HG02588 (cell line): ENCODE measurements at regions not wholly inside any gene's neighbourhood (a gene's known extent, or its start where the extent isn't known, plus 50 kb on each side); places are given as distances from the start of the nearest gene placed in this dataset.
"Not testable (repeated sequence)": the region's sequence is repeated elsewhere in the genome, so short reads cannot be mapped to it uniquely, and the experiment has no call there.

Source experiments
- ATAC-seq: cut with Tn5 transposase; IDR thresholded peaks from one replicate; pipeline ENCODE4 v1.9.1; 2021; ENCODE audit warnings: mild to moderate bottlenecking, moderate library complexity; ENCODE audit not compliant: unreplicated experiment

DNA sequence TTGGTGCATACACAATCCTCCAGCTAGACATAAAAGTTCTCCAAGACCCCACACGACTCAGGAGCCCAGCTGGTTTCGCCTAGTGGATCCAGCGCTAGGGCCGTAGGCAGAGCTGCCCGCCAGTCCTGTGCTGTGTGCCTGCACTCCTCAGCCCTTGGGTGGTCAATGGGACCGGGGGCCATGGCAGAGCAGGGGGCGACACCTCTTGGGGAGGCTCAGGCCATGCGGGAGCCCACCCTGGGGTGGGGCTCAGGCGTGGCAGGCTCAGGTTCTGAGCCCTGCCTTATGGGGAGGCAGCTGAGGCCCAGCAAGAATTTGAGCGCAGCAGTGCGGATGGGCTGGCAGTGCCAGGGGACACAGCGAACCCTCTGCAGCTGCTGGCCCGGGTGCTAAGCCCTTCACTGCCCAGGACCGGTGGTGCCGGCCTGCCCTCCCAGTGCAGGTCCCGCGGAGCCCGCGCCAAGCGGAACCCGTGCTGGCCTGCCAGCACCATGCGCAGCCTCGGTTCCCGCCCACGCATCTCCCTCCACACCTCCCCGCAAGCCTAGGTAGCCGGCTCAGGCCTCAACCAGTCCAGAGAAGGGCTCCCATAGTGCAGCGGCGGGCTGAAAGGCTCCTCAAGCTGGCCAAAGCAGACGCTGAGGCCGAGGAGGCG, 1566.6 kb upstream of the SLC39A10 start:
- no peak for ATAC-seq

DNA sequence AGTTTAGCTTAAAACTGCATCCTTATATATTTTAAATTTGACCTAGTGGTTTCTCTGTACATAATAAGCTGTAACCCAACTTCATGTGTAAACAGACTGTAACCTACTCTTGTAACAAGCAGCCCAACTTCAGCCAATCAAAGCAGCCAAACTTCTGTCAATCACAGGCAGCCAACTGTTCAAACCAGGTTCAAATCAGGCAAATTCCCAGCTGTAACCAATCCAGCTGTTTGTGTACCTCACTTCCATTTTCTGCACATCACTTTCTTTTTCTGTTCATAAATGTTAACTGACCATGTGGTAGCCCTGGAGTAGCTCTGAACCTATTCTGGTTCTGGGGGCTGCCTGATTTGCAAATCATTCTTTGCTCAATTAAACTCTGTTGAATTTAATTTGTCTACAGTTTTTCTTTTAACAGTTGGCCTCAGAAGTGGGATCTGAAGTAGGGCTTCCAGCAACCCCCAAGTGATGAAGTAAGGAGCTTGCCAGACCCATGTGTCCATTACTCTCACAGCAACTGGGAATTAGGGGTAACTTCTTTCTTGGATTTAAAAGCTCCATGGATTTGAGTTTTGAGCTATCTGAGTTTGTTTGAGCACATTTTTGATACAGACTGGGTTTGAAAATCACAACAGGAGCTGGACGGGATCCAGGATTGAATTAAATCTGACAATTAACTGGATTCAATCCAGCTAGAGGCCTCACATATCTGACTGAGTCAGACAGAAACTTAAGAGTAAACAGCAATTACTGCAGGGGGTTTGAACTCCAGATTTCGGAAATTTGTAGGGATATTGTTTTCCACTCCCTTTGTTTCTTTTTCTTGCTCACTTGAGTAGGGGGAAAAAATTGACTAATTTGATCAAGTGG, 1569.7 kb upstream of the SLC39A10 start:
- ATAC-seq: no peak

DNA sequence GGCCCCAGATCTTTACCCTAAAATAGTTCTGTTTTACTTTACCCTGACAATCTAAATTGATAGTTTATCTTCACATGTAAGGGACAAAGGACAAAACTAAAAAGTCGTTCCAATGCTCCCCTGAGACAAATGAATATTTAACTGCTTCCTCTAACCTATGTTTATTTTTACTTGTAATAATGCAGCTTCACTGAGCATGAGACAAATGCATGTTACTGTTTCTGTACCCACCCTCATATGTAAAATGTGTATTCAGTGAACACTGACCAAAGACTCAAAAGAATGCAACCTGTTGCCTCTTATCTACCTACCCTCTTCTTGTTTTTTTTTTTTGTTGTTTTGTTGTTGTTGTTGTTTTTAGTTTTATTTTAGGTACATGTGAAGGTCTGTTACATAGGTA, 1570.9 kb upstream of the SLC39A10 start:
- ATAC-seq: no peak

DNA sequence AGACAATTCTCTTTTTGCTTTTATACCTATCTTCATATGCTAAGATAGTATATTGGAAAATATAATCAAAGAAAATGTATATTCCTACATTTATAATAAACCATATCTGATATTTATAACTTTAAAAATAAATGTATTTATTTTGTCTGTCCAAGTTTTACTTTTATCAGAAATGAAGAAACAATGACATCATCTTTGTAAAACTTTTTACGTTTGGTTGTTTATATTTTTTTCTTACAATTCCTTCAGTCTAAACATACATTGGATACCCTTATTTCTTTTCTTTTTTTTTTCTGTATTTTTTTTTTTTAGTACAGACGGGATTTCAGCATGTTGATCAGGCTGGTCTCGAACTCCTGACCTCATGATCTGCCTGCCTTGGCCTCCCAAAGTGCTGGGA, 1577.0 kb upstream of the SLC39A10 start:
- ATAC-seq: no peak

DNA sequence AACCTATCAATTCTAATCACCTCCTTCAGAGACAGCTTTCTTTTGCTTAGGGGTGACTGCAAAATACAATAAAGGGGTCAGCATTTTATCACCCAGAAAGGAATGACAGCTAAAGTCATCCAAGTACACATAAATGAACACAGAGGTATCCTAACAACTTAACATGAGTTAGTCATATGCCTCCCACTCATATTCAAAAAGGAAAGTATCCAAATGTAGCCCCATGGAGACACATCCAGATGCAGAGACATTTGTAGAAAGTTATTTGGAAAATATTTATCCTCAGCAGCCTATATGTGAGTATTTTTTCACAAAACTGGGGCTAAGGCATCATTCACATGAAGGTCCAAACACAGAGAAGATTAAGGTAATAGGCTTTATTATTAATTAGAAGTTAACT, 1579.7 kb upstream of the SLC39A10 start:
- no peak for ATAC-seq

DNA sequence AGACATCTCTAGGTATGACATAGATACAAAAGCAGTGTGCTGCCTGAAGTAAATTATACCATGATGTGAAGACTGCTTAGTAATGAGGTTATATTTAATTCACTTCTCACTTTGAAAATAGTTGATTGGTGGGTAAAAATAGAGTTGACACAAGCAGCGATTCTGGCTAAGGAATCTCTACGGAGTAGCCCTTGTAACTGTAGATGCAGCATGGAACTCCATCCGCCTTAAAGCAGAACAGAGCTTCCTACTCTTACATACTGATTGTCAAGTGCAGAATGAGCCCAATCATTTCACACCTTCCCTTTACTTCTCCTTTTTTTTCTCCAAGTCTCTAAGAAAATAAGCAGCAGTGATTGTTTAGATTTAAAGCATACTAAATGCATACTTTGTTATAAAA, 1594.6 kb upstream of the SLC39A10 start:
- ATAC-seq: no peak

- no peak for ATAC-seq
Measured at GRCh38 chr2:194060269-194060668, 1596.8 kb upstream of the SLC39A10 start.

- ATAC-seq: no peak
Measured at GRCh38 chr2:194054313-194054712, 1602.7 kb upstream of the SLC39A10 start.

DNA sequence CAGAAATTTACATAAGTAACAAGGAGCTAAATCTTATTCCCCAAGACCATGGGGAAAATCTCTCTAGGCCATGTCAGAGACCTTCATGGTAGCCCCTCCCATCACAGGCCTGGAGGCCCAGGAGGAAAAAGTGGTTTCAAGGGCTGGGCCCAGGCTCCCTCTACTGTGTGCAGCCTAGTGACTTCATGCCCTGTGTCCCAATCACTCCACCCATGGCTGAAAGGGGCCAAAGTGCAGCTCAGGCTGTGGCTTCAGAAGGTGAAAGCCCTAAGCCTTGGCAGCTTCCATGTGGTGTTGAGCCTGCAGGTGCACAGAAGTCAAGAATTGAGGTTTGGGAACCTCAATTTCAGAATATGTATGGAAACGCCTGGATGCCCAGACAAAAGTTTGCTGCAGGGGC, 1612.7 kb upstream of the SLC39A10 start:
- no peak for ATAC-seq

- not testable (repeated sequence) for ATAC-seq
Measured at GRCh38 chr2:194021130-194021529, 1635.9 kb upstream of the SLC39A10 start.

DNA sequence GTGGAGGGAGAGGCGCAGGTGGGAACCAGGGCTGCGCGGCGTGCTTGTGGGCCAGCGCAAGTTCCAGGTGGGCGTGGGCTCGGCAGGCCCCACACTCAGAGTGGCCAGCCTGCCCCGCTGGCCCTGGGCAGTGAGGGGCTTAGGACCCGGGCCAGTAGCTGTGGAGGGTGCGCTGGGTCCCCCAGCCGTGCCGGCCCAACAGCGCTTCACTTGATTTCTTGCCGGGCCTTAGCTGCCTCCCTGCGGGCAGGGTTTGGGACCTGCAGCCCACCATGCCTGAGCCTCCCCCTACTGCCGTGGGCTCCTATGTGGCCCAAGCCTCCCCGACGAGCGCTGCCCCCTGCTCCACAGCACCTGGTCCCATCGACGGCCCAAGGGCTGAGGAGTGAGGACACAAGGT, 1636.9 kb upstream of the SLC39A10 start:
- ATAC-seq: no peak

DNA sequence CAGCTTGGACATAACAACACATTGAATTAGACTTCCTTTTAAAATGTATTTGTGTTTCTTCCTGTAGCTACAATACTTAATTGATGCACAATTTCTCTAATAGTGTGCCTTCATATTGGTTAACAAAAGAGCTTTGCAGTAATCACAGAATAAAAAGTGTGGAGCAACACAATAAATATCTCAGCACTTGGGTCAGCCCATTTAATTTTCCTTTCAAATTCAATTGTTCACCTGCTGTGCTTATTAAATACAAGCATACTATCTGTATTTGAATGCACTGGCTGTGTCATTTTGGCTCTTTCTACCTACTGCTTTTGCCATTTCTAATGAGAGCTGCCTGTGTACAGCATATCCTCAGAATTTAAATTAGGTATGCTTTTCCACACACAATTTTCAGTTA, 1641.3 kb upstream of the SLC39A10 start:
- no peak for ATAC-seq

- ATAC-seq: no peak
Measured at GRCh38 chr2:194014639-194015038, 1642.4 kb upstream of the SLC39A10 start.

GRCh38 chr2:194004590-194005206, 1652.3 kb upstream of the SLC39A10 start:
- ATAC-seq: no peak

DNA sequence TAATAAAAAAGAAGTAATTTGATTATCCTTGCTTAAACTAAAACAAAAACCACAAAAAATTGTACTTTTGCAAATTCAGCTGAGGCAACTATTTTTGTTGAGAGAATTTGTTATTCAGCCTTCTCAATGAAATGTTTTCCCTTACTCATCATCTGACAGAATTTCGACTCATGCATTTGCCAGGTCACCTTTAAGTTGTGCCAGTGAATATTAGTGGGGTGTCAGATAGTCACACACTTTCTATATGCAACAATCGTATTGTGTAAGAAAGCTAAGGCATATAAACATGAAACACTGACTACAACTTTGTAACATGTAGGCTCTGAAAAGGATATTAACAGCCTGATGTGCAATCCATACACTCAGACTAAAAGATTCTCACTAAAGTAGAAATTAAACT, 1653.1 kb upstream of the SLC39A10 start:
- ATAC-seq: no peak

DNA sequence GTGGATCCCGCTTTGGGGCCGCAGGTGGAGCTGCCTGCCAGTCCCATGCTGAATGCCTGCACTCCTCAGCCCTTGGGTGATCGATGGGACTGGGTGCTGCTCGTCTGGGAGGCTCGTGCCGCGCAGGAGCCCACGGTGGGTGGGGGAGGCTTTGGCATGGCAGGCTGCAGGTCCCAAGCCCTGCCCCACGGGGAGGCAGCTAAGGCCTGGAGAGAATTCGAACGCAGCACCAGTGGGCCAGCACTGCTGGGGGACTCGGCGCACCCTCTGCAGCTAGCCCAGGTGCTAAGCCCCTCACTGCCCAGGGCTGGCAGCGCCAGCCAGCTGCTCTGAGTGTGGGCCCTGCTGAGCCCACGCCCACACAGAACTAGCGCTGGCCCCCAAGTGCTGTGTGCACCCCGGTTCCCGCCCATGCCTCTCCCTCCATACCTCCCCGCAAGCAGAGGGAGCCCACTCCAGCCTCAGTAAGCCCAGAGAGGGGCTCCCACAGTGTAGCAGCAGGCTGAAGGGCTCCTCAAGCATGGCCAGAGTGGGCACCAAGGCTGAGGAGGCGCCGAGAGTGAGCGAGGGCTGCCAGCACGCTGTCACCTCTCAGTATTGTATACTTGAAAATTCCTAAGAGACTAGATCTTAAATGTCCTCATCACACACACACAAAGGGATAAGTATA, 1654.2 kb upstream of the SLC39A10 start:
- ATAC-seq: no peak

- ATAC-seq: no peak
Measured at GRCh38 chr2:193990868-193991267, 1666.2 kb upstream of the SLC39A10 start.

- no peak for ATAC-seq
Measured at GRCh38 chr2:193989645-193990044, 1667.4 kb upstream of the SLC39A10 start.

DNA sequence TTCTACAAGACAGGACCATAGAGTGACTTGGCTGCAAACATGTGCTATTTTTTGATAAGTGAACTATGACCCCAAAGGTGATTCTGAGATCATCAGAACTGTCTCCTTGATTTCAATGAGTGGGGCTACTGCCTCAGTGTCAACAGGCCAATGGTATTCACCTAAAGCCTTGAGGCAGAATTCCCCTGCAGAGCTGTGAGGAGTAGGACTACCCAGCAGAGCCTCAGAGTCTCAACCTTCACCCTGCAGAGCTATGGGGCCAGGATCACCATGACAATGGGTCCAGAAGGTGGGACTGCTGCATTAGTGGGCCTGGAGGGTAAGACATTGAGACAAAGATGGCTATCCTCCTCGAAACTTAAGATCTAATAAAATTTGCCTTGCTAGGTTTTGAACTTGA, 1668.2 kb upstream of the SLC39A10 start:
- no peak for ATAC-seq

DNA sequence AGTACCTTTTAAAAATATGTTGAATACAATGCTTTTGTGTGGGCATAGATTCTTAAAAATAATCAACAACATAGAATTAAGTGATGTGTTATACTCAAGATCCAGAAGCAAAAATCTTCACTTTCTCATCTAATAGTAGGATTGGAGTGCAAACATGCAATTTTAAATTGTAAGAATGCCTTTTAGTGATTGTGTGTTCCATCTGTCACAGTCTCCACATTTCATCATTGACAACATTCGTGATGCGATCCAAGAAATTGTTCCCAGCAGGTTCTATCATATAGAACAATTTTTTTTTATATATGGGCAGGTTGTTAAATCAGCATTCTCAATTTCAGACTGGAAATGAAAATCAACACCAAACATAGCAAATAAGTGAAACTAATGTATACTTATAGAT, 1671.8 kb upstream of the SLC39A10 start:
- ATAC-seq: no peak

DNA sequence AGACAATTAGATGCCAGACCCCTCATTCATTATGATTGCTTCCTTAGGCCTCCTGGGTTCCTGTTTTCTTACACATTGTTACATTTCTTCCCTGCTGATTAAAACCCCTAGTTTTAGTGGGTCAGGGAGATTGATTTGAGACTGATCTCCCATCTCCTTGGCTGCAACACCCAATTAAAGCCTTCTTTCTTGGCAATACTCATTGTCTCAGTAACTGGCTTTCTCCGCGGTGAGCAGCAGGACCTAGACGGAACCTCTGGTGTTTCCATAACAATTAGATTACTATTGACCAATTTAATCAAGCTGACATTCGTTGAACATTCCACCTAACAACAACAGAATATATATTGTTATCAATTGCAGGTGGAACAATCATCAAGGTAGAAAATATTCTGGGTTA, 1676.4 kb upstream of the SLC39A10 start:
- no peak for ATAC-seq
